Peyer's patch (tissue), 4 donors: ENCODE measurements at regions not wholly inside any gene's neighbourhood (a gene's known extent, or its start where the extent isn't known, plus 50 kb on each side); places are given as distances from the start of the nearest gene placed in this dataset.

ENCODE experiments used
- DNase-seq, 3 donors: peaks; one replicate each; pipeline ENCODE4 v3.0.0-alpha.2; 2017 to 2019
- H3K27ac ChIP-seq, 4 donors: fragments of 200-600 bp; sonication (generic); one replicate each; pipeline ENCODE4 v1.5.1; 2016 to 2019
- H3K27me3 ChIP-seq, 2 donors: fragments of 200-600 bp; sonication (generic); one replicate each; pipeline ENCODE4 v1.5.1; 2019
- H3K36me3 ChIP-seq, 3 donors: fragments of 200-600 bp; sonication (generic); one replicate each; pipeline ENCODE4 v1.5.1; 2016 to 2019
- H3K4me1 ChIP-seq, 4 donors: fragments of 200-600 bp; sonication (generic); one replicate each; pipeline ENCODE4 v1.5.1; 2016 to 2019
- H3K4me3 ChIP-seq, 4 donors: fragments of 200-600 bp; sonication (generic); 1 replicate in 3 of 4; 2 replicates in 1 of 4; pipeline ENCODE4 v1.5.1; 2016 to 2019; ENCODE audit warnings: mild to moderate bottlenecking in 1 of 4
- H3K9me3 ChIP-seq, 4 donors: fragments of 200-600 bp; sonication (generic); one replicate each; pipeline ENCODE4 v1.5.1; 2016 to 2019; ENCODE audit warnings: mild to moderate bottlenecking in 1 of 4
- POLR2A ChIP-seq, 2 donors: fragments of 450-650 bp; IDR thresholded peaks; one replicate each; pipeline ENCODE4 v1.5.1; 2017; ENCODE audit warnings: antibody characterized with exemption in 2 of 2, mild to moderate bottlenecking in 2 of 2, moderate library complexity in 2 of 2
- TF ChIP-seq, protein P1 (sequence below), 6 experiments: fragments of 450-650 bp in 4 of 6; fragments of 200-600 bp in 2 of 6; sonication (generic) in 1 of 6; IDR thresholded peaks; one replicate each; pipeline ENCODE4 v1.5.1; 2017 to 2019; ENCODE audit warnings: antibody characterized with exemption in 6 of 6, mild to moderate bottlenecking in 3 of 6, moderate library complexity in 1 of 6

DNA sequence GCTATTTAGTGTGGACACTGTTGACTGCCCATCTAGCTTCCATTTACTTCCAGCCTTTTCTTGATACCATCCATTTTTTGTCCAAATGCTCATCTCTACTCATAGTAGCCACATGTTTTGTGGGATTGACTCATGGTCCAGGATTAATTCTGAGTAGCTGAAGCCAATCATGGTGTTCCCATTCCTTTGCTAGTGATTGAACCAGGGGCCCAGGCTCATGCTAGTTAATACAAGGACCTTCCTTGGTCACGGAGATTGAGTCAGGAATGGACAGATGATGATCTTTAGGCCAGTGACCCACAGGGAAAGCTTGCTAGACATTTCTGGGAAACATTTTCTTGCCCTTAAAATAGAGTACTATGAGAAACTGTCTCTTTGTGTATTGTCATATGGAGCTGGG, 272.9 kb upstream of the RIOK2 start:
- Histone ChIP-seq H3K27me3 (no peaks in the 10 kb centered on the region), H3K4me3 (no peak overlapping the region), H3K36me3 (no peaks in the 10 kb centered on the region), H3K9me3 (no peaks in the 10 kb centered on the region), H3K4me1 (no peaks in the 10 kb centered on the region), H3K27ac (no peak overlapping the region)
- no peak for TF ChIP-seq POLR2A (IDR thresholded peaks at IDR 0.05)
- TF ChIP-seq, protein P1, sequence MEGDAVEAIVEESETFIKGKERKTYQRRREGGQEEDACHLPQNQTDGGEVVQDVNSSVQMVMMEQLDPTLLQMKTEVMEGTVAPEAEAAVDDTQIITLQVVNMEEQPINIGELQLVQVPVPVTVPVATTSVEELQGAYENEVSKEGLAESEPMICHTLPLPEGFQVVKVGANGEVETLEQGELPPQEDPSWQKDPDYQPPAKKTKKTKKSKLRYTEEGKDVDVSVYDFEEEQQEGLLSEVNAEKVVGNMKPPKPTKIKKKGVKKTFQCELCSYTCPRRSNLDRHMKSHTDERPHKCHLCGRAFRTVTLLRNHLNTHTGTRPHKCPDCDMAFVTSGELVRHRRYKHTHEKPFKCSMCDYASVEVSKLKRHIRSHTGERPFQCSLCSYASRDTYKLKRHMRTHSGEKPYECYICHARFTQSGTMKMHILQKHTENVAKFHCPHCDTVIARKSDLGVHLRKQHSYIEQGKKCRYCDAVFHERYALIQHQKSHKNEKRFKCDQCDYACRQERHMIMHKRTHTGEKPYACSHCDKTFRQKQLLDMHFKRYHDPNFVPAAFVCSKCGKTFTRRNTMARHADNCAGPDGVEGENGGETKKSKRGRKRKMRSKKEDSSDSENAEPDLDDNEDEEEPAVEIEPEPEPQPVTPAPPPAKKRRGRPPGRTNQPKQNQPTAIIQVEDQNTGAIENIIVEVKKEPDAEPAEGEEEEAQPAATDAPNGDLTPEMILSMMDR (IDR thresholded peaks at IDR 0.05) = no peak
- no peak for DNase-seq

DNA sequence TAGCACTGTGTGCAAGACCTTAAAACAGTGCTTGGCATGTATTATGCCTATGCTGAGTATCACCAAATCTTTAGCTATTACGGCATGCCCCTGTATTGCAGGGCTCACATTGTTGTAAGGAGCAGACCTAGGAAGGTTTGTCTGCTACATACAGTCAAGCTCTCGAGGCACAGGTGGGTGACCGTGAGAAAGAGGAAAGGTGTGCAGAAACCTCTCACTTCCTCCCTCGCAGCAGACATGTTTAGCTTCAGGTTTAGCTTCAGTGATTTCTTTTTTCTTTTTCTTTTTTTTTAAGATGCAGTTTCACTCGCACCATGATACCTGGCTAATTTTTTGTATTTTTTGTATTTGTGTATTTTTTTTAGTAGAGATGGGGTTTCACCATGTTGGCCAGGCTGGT, 275.8 kb upstream of the RIOK2 start:
- DNase-seq = no peak
- Histone ChIP-seq H3K4me1 (no peaks in the 10 kb centered on the region), H3K4me3 (no peak overlapping the region), H3K9me3 (no peaks in the 10 kb centered on the region), H3K36me3 (no peaks in the 10 kb centered on the region), H3K27me3 (no peaks in the 10 kb centered on the region), H3K27ac (no peak overlapping the region)
- TF ChIP-seq, protein P1 (IDR thresholded peaks at IDR 0.05) = no peak
- no peak for TF ChIP-seq POLR2A (IDR thresholded peaks at IDR 0.05)

DNA sequence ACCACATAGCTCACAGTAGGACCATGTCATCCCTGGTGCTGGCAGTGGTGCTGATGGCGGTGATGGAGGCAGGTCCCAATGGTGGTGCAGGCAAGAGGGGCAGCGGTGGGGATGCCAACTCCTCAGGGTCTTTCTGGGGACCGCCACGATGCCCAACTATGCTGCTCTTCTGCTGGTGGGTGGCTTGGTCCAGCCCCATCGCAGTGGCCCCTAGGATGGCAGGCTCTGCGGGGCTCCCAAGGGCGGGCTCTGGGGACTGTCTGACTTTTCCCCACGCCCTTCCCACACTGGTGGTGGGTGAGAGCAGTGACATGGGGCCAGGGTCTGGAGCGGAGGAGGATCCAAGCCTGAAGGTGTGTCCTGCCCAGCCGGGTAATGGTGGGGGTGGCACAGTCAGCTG, 288.9 kb upstream of the RIOK2 start:
- Histone ChIP-seq H3K27me3 (no peaks in the 10 kb centered on the region), H3K27ac (no peak overlapping the region), H3K9me3 (peaks cover 0 to 6% (median 0%) of the 10 kb centered on the region in 4 donors), H3K4me3 (no peak overlapping the region), H3K4me1 (no peaks in the 10 kb centered on the region), H3K36me3 (no peaks in the 10 kb centered on the region)
- no peak for DNase-seq
- TF ChIP-seq, protein P1 (IDR thresholded peaks at IDR 0.05) = no peak
- no peak for TF ChIP-seq POLR2A (IDR thresholded peaks at IDR 0.05)

DNA sequence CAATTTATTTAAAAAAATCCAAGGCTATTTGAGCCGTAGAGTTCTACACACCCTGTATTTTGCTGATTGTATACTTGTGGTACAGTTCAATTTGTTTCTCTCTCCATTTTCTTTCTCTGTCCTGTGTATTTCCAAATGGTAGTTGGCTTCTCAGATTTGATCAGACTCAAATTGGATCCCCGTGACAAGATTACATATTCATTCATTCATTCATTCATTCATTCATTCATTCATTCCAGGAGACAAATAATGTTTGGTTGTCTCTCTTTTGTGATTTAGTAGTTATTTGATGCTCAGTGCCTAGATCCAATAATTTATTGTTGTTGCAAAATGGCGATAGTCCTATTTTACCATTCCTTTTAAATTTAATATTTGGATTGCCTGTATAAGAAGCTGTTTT, 292.8 kb upstream of the RIOK2 start:
- Histone ChIP-seq H3K27me3 (no peaks in the 10 kb centered on the region), H3K27ac (no peak overlapping the region), H3K4me3 (no peak overlapping the region), H3K36me3 (no peaks in the 10 kb centered on the region), H3K4me1 (no peaks in the 10 kb centered on the region), H3K9me3 (no peaks in the 10 kb centered on the region)
- TF ChIP-seq, protein P1 (IDR thresholded peaks at IDR 0.05) = no peak
- no peak for TF ChIP-seq POLR2A (IDR thresholded peaks at IDR 0.05)
- DNase-seq = no peak

DNA sequence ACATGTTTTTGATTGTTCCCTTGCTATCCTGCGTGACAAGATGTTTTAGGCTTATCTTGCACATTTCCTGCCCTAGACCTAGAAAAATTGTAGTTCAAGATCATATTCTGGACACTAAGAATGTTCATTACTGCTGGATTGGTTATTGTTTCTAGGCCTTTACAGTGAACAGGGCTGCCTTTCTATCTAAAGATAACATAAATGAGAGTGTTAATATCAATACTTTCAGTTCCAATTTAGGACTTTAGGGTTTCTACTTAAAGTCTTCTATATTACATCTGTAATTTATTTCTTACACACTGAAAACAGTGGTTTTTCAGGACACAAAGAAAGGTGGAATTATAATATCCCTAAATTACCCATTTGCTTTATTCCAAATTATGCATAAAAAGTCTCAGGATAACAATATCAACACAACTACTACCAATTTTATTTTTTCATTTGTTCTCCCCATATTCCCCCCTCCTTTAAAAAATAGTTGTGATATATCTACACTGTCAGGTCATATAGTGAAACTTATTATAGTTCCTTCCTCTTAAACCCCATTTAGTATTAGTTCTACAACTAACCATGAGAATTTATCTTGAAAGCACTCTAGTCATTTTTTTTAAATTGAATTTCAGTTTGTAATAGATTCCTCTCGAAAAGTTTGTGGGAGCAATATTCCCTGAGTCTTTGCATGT, 293.9 kb upstream of the RIOK2 start:
- Histone ChIP-seq H3K27ac (no peak overlapping the region), H3K9me3 (no peaks in the 10 kb centered on the region), H3K36me3 (no peaks in the 10 kb centered on the region), H3K4me1 (no peaks in the 10 kb centered on the region), H3K27me3 (no peaks in the 10 kb centered on the region), H3K4me3 (no peak overlapping the region)
- TF ChIP-seq, protein P1 (IDR thresholded peaks at IDR 0.05) = no peak
- no peak for TF ChIP-seq POLR2A (IDR thresholded peaks at IDR 0.05)
- no peak for DNase-seq

DNA sequence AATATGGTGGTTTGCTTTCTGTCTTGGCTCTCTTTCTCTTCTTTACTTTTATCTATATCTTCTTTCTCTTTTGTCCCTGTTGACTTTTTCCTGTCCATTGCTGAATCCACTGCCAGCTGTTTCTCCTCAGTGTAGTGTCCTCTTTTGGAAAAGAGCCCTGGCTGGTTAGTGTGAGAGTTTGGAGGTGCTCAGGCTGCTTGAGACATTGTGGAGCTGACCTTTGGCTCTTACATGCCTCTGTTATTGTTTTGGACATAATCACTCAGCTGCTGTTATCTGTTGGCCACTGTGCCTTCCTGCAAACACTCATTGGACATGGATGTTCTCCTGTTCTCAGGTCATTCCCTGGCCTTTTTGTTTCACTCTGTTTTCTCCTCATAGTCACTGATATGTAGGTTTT, 295.4 kb upstream of the RIOK2 start:
- no peaks in the 10 kb centered on the region for H3K9me3 ChIP-seq
- H3K4me1 ChIP-seq = no peaks in the 10 kb centered on the region
- no peaks in the 10 kb centered on the region for H3K27me3 ChIP-seq
- no peak overlapping the region for H3K27ac ChIP-seq
- no peak for DNase-seq
- no peaks in the 10 kb centered on the region for H3K36me3 ChIP-seq
- H3K4me3 ChIP-seq = no peak overlapping the region
- TF ChIP-seq POLR2A (IDR thresholded peaks at IDR 0.05) = no peak
- TF ChIP-seq, protein P1 (IDR thresholded peaks at IDR 0.05) = no peak
